Activated naive CD4-positive, alpha-beta T cell treated with anti-CD3 and anti-CD28 coated beads, Interleukin-2, amount 50 U/mL, for 24 hours (primary cell): ENCODE measurements at regions not wholly inside any gene's neighbourhood (a gene's known extent, or its start where the extent isn't known, plus 50 kb on each side); places are given as distances from the start of the nearest gene placed in this dataset.
"Not testable (repeated sequence)": the region's sequence is repeated elsewhere in the genome, so short reads cannot be mapped to it uniquely, and the experiment has no call there.

ENCODE experiments used
- H3K27ac Mint-ChIP-seq: one replicate; pipeline ENCODE4 v1.8.0; 2021; ENCODE audit warnings: mild to moderate bottlenecking, mixed read lengths
- H3K27me3 Mint-ChIP-seq: one replicate; pipeline ENCODE4 v1.8.0; 2021; ENCODE audit warnings: mixed read lengths
- H3K36me3 Mint-ChIP-seq: one replicate; pipeline ENCODE4 v1.8.0; 2021; ENCODE audit warnings: mixed read lengths
- H3K4me1 Mint-ChIP-seq: one replicate; pipeline ENCODE4 v1.8.0; 2021; ENCODE audit warnings: mixed read lengths
- H3K4me3 Mint-ChIP-seq: one replicate; pipeline ENCODE4 v1.8.0; 2021; ENCODE audit warnings: mild to moderate bottlenecking, mixed read lengths
- H3K9me3 Mint-ChIP-seq: one replicate; pipeline ENCODE4 v1.8.0; 2021; ENCODE audit warnings: mixed read lengths

DNA sequence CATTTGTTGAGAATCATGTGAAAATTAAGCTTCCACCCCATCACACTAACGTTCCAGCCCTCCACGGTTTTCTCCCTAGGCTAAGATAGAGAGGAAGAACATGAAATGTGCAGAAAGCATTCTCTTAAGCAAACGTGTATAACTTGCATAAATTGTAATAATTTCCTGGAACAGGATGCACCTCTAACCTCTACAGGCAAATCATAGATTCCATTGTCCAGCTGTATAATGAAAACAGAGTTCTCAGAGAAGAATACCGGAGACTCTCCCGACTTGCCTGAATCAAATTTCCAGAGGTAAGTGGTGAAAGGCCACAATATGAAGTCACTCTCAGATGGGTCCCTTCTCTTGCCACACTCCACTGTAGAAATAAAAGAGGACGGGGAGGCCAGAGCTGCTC lies 87.7 kb downstream of the PPIAL4A start:
- not testable (repeated sequence) for H3K4me1 Mint-ChIP-seq, H3K9me3 Mint-ChIP-seq, H3K4me3 Mint-ChIP-seq, H3K27ac Mint-ChIP-seq, H3K36me3 Mint-ChIP-seq, H3K27me3 Mint-ChIP-seq

DNA sequence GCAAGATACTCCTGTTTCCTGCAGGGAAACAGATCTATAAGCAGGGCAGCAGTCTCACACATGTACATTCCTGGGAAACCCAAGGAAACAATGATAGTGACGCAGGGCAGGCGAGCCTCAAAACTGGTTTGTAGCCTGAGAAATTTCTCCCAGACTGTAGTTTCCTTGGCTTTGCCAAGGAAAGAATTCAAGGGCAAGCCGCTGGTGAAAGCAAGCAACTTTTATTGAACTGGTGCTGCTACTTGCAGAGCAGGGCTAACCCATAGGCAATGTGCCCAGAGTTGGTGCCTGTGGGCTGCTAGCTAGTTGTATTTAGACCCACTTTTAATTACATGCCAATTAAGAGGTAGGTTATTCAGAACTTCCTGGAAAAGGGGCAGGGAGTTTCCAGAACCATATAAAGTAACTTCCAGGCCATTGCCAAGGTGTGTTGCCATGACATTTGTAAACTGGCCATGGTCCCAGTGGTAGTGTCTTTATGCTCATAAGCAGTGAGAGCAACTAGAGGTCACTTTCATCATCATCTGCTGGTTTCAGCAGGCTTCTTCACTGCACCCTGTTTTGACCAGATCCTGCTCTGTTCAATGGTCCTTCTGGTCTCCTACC lies 92.0 kb downstream of the PPIAL4A start:
- H3K27me3 Mint-ChIP-seq, H3K36me3 Mint-ChIP-seq, H3K27ac Mint-ChIP-seq, H3K4me1 Mint-ChIP-seq, H3K4me3 Mint-ChIP-seq, H3K9me3 Mint-ChIP-seq: not testable (repeated sequence)

DNA sequence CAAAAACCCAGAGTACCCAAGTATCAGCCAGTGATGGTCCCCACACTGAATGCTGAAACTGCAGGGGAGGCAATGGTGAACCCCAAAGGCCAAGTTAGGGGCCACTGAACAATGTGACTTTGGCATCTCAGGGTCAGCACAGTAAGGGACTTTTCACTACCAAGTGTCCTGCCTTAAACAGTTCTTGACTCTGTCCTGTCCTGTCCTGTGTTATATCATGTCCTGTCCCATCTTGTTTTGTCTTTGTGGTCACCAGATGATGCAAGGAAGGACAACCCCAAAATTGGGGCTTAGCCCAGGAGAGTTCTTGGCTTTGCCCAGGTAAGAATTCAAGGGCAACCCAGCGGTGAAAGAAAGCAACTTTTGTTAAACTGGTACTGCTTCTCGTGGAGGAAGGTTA lies 105.0 kb downstream of the PPIAL4A start:
- not testable (repeated sequence) for H3K27ac Mint-ChIP-seq, H3K9me3 Mint-ChIP-seq, H3K36me3 Mint-ChIP-seq, H3K27me3 Mint-ChIP-seq, H3K4me3 Mint-ChIP-seq, H3K4me1 Mint-ChIP-seq

DNA sequence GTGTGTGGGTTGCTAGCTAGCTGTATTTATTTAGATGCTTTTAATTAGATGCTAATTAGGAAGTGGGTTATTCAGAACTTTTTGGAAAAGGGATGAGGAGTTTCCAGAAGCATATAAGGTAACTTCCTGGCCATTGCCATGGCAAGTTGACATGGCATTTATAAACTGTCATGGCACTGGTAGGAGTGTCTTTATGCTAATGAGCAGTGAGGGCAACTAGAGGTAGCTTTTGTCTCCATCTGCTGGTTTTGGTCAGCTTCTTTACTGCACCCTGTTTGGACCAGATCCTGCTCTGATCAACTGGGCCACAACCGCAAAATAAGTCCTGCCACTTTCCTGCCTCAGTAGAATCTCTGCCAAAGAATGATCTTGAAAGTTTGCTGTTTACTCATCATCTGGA lies 105.5 kb downstream of the PPIAL4A start:
- H3K4me1 Mint-ChIP-seq, H3K4me3 Mint-ChIP-seq, H3K27me3 Mint-ChIP-seq, H3K27ac Mint-ChIP-seq, H3K9me3 Mint-ChIP-seq, H3K36me3 Mint-ChIP-seq: not testable (repeated sequence)

DNA sequence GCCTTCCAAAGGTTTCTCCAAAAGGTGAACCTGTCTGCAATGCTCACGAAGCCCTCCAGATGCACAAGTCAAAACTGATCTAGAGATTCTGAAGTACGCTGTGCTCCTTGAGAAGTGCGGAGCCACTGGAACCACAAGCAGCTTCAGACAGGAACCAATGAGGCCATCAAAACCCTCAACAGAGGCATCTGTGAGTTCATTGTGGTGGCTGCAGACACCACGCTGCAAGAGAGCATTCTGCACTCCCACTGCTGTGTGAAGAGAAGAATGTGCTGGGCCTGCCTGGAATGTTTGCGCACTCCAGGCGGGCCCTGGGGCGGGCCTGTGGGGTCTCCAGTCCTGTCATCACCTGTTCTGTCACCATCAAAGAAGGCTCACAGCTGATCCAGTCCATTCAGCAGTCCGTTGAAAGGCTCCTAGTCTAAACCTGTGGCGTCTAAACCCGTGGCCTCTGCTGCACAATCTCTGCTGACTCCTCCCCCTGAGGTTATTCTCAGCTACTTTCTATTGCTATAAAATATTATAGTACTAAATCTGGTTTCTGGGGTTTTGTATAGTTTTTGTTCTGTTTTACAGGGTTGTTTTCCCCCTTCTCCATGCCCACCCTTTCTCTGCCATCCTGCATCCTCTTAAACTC lies 111.6 kb downstream of the PPIAL4A start:
- H3K4me3 Mint-ChIP-seq, H3K36me3 Mint-ChIP-seq, H3K9me3 Mint-ChIP-seq, H3K27ac Mint-ChIP-seq, H3K27me3 Mint-ChIP-seq, H3K4me1 Mint-ChIP-seq: not testable (repeated sequence)

DNA sequence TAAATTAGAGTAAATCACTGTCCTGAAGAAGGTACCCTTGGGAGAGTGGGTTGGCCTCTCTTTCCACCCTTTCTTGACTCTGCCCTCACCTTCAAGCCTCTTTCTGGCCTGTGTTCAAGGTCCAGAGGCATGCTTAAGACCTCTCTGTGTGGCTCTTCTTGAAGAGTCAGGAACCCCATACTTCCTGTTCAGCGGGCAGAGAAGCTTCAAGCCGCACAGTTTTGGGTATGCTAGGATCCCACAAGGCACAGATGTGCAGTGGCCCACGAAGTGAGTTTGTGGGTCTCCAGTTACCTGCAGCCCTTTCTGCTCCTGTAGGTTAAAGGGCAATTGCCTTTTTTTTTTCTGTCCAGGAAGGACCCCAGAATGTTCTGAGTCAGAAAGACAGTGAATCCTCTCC lies 113.7 kb downstream of the PPIAL4A start:
- not testable (repeated sequence) for H3K27ac Mint-ChIP-seq, H3K4me3 Mint-ChIP-seq, H3K36me3 Mint-ChIP-seq, H3K27me3 Mint-ChIP-seq, H3K9me3 Mint-ChIP-seq
- H3K4me1 Mint-ChIP-seq, result peaks cover 16% of the 10 kb centered on the region

DNA sequence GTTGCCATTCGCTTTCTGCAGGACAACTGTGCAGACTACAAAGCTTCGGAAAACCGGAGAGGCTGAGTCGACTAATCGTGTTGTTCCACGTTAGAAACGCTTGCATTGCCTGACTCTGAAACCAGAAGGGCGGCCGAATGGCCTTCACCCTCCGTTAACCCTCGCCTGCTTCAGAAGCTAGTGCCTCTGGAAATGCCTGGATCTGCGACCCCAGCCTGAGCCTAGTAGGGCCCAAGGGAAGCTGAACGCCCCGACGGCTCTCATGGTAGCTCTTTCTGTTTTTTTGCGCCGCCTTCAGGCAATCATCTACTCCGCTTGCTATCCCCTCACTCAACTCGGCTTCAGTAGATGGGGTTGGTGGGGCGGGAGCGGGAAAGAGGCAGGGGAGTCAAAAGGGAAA lies 117.3 kb downstream of the PPIAL4A start:
- not testable (repeated sequence) for H3K27me3 Mint-ChIP-seq, H3K4me3 Mint-ChIP-seq, H3K36me3 Mint-ChIP-seq, H3K9me3 Mint-ChIP-seq, H3K27ac Mint-ChIP-seq
- H3K4me1 Mint-ChIP-seq, result peaks cover 13% of the 10 kb centered on the region

DNA sequence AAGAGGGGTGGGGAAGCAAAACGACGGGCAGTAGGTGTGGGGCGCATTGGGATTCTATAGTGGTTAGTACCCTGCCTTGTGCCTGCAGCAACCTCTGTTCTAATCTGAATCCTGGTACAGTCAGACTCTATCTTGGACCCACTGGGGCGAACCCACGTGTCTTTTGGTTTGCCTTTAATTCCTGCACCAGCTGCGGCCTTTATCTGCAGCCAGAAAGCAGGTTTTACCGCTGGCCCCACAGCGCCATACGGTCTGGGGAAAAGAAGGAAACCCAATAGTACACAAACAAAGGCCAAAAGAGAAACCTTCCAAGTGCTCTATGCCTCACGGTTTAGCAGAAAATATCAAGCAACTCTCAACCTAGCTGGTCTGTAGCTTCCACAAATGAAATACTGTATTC lies 118.2 kb downstream of the PPIAL4A start:
- H3K27ac Mint-ChIP-seq, H3K27me3 Mint-ChIP-seq, H3K36me3 Mint-ChIP-seq, H3K9me3 Mint-ChIP-seq: not testable (repeated sequence)
- peak overlapping the region; percentile 90 for H3K4me3 Mint-ChIP-seq
- peaks cover 13% of the 10 kb centered on the region for H3K4me1 Mint-ChIP-seq

DNA sequence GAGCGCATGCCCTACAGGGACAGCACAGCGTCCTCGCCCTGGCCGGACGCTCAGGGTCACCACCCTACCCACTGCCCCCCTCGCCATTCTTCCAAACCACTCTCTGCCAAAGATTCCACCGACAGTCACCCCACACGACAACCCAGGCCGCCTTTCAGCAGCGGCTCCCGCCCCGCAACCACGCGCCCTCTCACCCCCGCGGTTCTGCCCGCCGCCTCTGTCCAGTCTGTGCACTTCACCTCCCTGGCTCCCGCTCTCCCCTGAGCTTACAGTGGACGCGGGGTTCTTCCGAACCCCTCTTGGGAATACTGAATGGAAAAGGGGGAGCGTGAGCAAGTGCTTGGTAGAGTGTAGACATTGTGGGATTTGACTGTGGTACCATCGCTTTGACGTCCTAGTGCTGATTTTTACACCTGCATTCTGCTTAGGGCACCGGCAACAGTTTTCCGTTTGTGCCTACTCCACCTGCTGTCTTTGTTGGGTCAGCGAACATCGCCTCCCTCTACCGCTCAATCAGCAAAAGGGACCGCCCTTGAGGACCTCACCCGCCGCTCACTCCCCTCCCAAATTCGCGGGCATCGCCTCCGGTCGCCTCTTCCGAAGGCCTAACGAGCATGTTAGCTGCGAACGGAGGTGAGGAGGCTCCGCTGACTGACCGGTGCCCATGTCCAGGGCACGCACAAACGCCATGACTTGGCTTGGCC lies 119.1 kb downstream of the PPIAL4A start:
- H3K27ac Mint-ChIP-seq, H3K27me3 Mint-ChIP-seq, H3K36me3 Mint-ChIP-seq, H3K9me3 Mint-ChIP-seq: not testable (repeated sequence)
- peaks cover 13% of the 10 kb centered on the region for H3K4me1 Mint-ChIP-seq
- H3K4me3 Mint-ChIP-seq, result peak overlapping the region; percentile 90

DNA sequence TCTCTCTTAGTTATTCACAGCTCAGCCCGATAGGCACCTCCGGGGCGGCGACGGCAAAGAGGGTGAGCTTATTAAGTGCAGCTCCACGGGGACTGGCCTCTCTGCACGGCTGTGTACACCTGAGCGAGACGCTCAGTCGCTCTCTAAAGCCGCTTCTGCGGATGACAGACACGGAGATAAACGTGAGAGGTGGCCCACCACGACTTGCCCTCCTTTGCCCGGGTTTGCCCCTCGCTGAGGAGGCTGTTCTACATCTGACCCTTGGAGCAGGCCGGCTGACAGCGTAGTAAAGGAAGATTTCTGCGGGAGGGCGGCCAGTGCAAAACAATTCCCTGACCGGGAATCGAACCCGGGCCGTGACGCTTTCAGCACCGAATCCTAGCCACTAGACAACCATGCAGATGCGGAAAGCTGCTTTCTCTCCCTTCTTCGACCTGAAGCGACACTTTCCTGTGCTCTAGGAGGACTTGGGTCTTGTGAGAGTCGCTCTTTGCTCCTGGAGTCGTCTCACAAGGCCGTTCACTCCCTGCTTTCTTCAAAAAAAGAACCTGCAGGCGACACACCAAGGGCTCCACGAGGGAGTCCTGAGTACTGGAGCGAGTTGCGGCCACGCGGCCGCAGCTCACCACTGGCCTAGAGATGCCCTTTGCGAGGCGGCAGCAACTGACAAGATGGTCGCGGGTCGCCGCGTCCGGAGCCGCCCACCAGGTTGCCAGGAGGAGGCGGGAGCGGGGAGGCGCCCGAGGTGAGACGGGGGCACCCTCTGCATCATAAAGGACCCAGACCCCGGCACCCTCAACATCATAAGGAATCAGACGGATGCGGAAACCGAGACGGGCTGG lies 119.9 kb downstream of the PPIAL4A start:
- H3K4me1 Mint-ChIP-seq, H3K9me3 Mint-ChIP-seq, H3K27me3 Mint-ChIP-seq, H3K36me3 Mint-ChIP-seq: not testable (repeated sequence)
- peak overlapping the region; percentile 79 for H3K27ac Mint-ChIP-seq
- H3K4me3 Mint-ChIP-seq, result peak overlapping the region; percentile 90

DNA sequence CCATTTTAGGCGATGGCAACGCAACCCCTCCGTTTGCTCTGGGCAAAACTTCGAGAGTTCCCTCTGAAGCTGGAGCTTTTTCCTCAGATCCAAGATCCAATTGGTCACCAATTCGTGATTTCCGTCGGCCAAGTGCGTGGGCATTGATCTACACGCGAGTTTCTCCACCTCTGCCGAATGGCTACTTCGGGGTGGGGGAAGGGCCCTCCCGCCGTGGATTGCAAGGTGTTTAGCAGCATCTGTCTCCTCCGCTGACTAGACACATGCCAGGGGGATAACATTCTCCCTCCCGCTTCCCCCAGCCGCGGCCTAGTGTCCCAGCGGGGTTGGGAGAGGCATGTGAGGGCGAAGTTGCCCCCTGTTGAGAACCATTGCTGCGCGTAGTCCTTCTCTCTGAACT lies 120.6 kb downstream of the PPIAL4A start:
- H3K36me3 Mint-ChIP-seq, H3K27ac Mint-ChIP-seq, H3K4me1 Mint-ChIP-seq, H3K4me3 Mint-ChIP-seq, H3K27me3 Mint-ChIP-seq, H3K9me3 Mint-ChIP-seq: not testable (repeated sequence)

DNA sequence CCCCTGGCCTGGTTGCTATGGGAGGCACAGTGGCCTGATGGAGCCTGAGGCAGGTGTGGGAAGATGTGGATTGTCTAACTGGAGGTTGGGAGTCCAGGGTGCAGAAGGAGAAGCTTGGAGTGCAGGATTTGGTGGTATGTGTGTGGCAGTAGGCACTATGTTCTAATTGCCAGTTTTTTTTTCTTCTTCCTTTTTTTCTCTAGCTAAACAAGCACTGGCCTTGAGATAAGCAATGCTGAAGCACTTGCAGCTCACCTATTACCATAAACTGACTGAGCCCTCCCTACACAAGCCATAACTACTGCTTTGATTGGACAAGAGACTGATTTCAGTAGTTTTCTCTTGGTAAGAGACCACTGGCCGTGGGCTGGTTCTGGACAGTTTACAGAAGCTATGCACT lies 123.6 kb downstream of the PPIAL4A start:
- not testable (repeated sequence) for H3K36me3 Mint-ChIP-seq, H3K9me3 Mint-ChIP-seq, H3K27ac Mint-ChIP-seq, H3K4me1 Mint-ChIP-seq, H3K4me3 Mint-ChIP-seq, H3K27me3 Mint-ChIP-seq

DNA sequence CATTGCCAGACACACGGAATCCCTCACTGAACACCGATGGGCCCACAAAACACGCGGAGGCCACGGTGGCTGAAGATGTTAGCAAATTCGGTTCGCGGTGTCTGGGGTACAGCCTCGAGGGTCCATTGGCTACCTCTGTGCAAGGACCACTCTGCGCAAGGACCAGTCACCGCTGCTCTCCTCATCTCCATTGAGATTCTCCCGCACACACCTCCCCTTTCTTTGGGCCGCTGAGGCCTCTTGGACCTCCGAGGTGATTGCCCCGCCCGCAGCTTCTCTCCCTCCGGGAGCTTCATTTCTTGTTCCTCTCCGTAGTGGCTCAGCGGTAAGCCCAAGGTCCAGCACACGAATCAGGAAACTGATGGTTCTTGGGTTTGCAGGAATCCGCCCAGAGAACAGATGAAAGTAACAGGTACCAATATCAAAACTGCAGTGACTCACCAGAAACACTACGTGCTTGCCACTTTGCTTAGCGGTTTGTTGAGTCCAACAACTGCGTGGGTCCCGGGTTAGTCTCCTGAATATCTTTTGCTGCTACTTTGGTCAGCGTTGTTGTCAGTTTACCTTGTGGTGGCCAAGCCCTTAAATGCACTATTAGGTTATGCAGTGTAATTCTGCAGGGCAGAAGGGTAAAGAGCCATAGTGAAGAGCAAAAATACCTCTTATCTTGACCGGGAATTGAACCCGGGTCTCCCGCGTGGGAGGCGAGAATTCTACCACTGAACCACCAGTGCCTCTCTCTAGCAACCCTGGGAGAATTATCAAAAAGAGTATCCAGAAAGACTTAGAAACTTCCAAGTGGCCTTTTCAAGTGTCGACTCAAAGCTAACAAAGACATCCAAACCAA lies 126.8 kb downstream of the PPIAL4A start:
- not testable (repeated sequence) for H3K4me1 Mint-ChIP-seq, H3K36me3 Mint-ChIP-seq, H3K4me3 Mint-ChIP-seq

DNA sequence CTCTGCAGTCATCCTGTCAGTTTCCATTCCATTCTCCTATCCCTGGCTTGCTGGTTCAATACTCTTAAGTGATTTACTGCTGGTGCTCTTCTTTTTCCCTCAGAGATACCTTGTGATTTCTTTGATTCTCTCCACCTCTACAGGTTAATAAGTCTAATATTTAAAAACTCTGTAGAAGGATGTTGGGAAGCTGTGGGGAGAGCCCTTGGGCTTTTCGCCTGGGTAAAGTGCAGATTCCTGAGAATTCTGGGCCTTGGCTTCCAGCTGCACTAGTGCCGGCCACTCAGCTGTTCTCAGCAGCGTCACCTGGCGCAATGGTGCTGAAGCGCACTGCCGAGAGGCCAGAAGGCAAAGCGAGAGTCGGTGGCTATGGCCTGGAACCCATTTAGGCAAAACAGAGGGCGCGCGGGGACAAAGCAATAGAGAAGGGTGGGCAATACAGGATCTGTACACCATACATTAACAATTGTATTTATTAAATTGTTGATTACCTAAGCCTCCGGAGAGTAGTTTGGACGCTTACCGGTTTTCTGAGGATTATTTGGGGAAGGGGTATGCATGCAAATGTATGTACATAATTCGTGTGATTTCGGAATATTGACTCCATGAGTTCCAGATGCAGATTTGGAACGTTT lies 130.3 kb downstream of the PPIAL4A start:
- H3K27ac Mint-ChIP-seq, H3K9me3 Mint-ChIP-seq, H3K4me1 Mint-ChIP-seq, H3K36me3 Mint-ChIP-seq, H3K27me3 Mint-ChIP-seq, H3K4me3 Mint-ChIP-seq: not testable (repeated sequence)

More for the DNA sequence above, 126.8 kb downstream of the PPIAL4A start:
- not testable (repeated sequence) for H3K27me3 Mint-ChIP-seq, H3K9me3 Mint-ChIP-seq
- peak overlapping the region; percentile 94 for H3K27ac Mint-ChIP-seq
